GM10266 (cell line): ENCODE measurements at regions not wholly inside any gene's neighbourhood (a gene's known extent, or its start where the extent isn't known, plus 50 kb on each side); places are given as distances from the start of the nearest gene placed in this dataset.
A peak's percentile ranks its signal among the peaks of the same experiment; 100 is the strongest.

ENCODE experiments used
- DNase-seq: peaks from one replicate; pipeline ENCODE4 v3.0.0; 2012; ENCODE audit errors: extremely low spot score
- TF ChIP-seq, protein P1 (sequence below): IDR thresholded peaks from 2 replicates; pipeline ENCODE4 v1.5.1; 2012; ENCODE audit warnings: mild to moderate bottlenecking, low read depth; ENCODE audit not compliant: control insufficient read depth, insufficient read depth; ENCODE audit errors: missing control alignments

DNA sequence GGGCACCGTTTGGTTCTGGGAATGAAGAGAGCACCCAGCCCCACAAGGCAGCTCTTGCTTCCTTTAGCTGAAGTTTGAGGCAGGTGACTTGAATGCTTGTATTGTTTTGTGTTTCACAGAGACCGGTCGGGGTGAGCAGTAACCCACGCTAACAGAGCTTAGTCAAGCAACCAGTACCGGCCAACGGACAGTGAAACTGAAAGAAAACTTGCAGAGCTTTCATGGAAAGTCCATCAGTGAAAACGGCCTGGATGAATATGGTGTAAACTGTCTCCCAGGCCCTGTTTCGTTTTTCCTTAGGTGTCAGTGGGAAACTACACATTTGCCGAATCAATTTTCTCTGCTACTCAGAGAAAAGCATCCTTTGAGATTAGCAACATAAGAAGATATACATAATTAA is 101.1 kb downstream of the LYZL1 start:
- TF ChIP-seq, protein P1, sequence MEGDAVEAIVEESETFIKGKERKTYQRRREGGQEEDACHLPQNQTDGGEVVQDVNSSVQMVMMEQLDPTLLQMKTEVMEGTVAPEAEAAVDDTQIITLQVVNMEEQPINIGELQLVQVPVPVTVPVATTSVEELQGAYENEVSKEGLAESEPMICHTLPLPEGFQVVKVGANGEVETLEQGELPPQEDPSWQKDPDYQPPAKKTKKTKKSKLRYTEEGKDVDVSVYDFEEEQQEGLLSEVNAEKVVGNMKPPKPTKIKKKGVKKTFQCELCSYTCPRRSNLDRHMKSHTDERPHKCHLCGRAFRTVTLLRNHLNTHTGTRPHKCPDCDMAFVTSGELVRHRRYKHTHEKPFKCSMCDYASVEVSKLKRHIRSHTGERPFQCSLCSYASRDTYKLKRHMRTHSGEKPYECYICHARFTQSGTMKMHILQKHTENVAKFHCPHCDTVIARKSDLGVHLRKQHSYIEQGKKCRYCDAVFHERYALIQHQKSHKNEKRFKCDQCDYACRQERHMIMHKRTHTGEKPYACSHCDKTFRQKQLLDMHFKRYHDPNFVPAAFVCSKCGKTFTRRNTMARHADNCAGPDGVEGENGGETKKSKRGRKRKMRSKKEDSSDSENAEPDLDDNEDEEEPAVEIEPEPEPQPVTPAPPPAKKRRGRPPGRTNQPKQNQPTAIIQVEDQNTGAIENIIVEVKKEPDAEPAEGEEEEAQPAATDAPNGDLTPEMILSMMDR, result no peak
- no peak for DNase-seq

DNA sequence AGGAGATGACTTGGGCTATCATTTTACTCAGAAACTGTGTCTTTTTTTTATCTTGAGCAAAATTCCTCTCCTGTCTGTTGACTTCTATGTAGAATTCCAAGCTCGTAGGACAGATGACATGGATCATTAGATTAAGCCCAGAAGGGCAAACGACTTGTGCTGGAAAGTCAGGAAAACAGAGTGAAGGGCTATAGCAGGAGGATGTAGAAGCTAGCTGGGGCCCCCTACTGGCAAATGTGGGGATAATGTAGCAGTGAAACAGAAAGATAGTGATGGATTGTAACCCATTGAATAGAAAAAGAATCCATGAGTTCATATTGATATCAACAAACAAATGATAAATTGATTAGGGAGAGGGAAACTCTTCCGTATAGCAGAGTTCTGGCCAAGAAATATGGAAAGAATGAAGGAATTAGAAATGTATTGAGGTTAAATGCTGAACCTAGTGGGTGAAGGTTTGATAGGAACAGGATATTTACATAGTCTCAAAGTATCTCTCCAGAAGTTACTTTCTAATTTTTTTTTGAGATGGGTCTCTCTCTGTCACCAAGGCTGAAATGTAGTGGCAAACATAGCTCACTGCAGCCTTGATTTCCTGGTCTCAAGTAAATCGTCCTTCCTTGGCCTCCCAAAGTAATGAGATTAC is 103.6 kb downstream of the LYZL1 start:
- TF ChIP-seq, protein P1, result peak; percentile 71
- DNase-seq, result peak; percentile 47

DNA sequence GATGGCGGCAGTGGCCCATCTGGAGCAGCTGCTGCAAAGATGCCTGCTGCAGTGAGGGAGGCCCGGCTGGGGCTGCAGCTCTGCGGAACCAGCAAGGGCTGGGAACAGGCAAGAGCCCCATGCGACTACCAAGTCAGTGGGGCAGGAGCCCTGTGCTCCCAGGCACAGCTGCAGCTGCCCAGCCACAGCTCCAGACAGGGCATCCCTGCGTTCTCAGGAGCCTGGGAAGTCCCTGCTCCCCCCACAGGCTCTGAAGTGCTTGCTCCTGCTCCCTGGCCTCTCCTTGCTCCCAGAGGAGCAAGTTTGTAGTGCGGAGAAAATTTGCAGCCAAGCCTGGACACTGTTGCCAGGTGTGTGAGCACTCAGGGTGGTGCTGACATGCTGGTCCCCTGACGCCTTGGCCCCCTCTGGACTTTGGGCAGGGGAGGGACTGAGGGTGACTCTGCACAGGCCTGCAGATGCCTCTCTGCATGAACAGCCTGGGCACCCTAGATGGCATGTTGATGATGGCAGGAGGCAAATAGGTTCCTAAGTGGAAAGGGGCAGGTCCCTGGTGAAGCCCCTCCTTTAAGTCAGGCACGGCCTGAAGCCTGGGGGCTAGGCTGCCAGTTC is 105.6 kb downstream of the LYZL1 start:
- no peak for DNase-seq
- TF ChIP-seq, protein P1, result no peak

DNA sequence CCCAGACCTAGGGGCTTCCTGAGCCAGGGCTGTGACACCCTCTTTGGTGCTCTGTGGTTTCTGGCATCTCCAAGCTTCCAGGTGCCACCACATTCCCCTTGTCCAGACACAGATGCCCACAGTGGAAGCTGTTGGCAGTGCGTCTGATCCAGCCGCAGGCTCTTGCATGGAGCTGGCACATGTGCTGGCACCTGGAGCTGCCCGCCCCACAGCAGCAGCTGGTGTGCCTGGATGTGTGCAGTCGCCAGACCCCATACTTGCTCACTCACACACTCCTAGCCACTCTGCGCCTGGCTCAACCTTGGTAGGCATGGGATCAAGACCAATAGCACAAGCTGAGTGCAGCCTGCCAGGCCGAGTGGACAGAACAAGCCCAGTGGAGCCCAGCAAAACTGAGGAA is 106.5 kb downstream of the LYZL1 start:
- DNase-seq, result no peak
- TF ChIP-seq, protein P1, result no peak

DNA sequence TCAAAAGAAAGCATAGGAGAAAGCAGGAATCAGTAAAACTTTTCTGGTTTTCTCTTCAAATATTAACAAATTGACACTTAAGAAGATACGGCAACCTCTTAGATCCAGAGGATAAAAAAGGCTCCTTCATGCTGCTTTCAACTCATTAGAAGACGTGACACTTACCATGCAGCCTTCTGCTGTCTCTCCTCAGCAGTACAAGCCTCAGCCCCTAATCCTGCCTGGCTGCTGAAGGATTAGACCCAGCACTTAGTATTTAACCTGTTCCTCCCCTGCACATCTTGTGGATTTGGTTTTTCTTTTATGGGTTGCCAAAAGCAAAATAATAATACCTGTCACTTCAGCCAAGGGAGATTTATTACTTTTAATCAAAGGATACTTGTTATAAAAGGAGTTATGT is 108.4 kb downstream of the LYZL1 start:
- TF ChIP-seq, protein P1, result no peak
- no peak for DNase-seq

DNA sequence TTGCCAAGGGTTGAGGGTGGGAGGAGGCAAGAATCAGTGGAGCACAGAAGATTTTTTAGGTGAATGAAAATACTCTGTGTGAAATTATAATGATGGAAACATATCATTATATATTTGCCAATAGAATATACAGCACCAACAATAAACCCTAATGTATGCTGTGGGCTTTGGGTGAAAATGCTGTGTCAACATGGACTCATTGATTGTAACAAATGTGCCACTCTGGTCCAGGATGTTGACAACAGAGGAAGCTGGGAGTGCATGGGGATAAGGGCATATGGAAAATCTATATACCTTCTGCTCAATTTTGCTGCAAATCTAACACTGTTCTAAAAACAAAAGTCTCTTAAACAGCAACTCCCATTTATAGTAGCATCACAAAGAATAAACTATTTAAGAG is 114.3 kb downstream of the LYZL1 start:
- DNase-seq, result no peak
- TF ChIP-seq, protein P1, result no peak

DNA sequence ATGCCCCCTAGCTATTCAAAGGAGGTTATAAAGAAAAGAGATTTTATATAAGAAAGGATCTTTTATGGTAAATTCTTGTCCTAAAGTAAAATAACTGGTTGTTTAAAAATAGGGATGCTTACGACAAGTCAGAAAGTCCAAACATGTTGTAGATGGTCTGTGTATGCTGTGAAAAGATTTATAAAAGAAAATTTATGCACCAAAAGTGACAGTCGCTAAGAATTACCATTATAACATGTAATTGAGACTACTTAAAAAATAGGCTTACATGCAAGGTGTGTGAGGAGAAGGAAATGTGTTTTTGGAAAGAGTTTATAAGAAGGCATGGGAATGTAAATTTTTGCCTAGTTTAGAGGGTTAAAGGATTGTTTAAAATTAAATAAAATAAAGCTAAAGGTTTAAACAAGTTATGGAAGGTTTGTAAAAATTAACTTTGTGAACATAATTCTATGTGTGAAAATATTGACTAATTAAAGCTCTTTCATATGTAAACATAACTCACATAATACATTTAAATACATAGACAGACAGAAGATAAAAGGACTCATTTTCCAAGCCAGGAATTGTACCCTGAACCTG is 118.5 kb downstream of the LYZL1 start:
- DNase-seq, result no peak
- TF ChIP-seq, protein P1, result no peak
